ENCODE measurements at regions not wholly inside any gene's neighbourhood (a gene's known extent, or its start where the extent isn't known, plus 50 kb on each side); places are given as distances from the start of the nearest gene placed in this dataset.

DNA sequence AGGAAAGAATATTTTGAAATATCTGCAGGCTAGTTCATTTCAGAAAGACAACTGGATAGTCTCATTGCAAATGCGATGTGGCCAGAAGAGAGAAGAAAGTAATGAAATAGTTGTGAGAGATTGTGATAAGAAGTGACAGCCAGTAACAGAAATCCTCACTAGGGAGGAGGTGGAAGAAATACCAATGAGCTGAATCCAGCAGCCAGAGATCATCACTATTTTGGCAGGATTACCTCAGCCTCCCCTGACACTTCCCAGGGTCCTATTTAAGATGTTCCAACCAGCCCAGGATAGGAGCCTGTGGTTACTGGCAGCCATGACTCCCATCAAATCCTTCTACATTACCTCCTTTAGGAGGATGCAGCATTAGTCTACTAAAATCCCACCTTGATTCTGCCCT lies 76.7 kb upstream of the ARHGAP24 start:
- no peak for TF ChIP-seq EP300 (IDR thresholded peaks at IDR 0.05; ENCODE audit: low read depth)
- TF ChIP-seq, protein P1, sequence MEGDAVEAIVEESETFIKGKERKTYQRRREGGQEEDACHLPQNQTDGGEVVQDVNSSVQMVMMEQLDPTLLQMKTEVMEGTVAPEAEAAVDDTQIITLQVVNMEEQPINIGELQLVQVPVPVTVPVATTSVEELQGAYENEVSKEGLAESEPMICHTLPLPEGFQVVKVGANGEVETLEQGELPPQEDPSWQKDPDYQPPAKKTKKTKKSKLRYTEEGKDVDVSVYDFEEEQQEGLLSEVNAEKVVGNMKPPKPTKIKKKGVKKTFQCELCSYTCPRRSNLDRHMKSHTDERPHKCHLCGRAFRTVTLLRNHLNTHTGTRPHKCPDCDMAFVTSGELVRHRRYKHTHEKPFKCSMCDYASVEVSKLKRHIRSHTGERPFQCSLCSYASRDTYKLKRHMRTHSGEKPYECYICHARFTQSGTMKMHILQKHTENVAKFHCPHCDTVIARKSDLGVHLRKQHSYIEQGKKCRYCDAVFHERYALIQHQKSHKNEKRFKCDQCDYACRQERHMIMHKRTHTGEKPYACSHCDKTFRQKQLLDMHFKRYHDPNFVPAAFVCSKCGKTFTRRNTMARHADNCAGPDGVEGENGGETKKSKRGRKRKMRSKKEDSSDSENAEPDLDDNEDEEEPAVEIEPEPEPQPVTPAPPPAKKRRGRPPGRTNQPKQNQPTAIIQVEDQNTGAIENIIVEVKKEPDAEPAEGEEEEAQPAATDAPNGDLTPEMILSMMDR (IDR thresholded peaks at IDR 0.05), result no peak
- no peak for TF ChIP-seq POLR2A (IDR thresholded peaks at IDR 0.05)
- no peak for TF ChIP-seq POLR2AphosphoS5 (IDR thresholded peaks at IDR 0.05)
